ENCODE measurements at regions not wholly inside any gene's neighbourhood (a gene's known extent, or its start where the extent isn't known, plus 50 kb on each side); places are given as distances from the start of the nearest gene placed in this dataset.
A peak's percentile ranks its signal among the peaks of the same experiment; 100 is the strongest.
"Not testable (repeated sequence)": the region's sequence is repeated elsewhere in the genome, so short reads cannot be mapped to it uniquely, and the experiment has no call there.

DNA sequence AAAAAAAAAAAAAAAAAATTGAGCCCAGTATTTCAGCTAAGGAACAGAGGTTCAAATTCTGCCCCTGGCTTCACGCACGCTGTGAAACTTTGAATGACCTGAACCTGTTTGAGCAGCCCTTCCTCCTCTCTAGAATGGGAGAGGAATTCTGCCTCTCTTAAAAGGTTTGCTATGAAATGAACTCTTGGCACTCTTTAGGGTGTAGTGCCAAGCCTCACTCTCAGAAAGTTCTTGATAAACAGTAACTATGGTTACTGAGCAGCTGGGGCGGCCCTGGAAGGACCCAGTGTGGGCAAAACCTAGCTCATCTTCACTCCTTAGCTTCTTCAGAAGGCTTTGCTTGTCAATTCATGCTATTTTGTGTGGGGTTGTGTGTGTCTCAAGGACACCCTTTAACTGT lies 73.7 kb downstream of the GEMIN8 start:
- no peak for DNase-seq

DNA sequence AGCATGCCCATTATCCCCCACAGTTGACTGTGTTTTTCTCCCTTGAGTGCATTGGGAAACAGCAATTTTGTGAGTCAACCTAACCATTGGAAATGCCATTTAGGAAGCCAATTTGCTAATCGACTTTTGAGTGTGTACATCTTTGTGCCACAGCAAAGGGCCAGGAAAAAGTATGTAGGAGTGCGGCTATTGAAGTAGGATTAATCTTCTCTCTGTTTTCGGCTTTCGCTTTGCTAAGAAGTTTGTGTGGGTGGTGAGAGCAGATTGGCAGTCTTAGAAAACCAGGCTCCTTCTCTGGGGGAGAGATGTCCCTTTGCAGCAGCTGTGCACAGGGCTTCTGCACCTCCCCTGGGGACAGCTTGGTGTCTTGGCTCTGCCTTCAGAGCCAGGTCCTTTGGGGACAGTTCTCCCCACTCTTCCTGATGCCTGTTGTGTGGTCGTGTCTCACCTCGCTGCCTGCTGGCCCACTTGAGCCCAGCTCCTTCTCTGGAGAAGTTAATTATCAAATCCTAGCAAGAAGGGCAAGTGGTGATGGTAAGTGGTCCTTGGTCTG lies 74.5 kb downstream of the GEMIN8 start:
- no peak for DNase-seq

GRCh38 chrX:13952581-13952980 lies 77.1 kb downstream of the GEMIN8 start:
- DNase-seq, result no peak

- DNase-seq, result not testable (repeated sequence)
Measured at GRCh38 chrX:13946223-13946622, 83.5 kb downstream of the GEMIN8 start.

GRCh38 chrX:13945787-13946186 lies 83.9 kb downstream of the GEMIN8 start:
- DNase-seq, result not testable (repeated sequence)

DNA sequence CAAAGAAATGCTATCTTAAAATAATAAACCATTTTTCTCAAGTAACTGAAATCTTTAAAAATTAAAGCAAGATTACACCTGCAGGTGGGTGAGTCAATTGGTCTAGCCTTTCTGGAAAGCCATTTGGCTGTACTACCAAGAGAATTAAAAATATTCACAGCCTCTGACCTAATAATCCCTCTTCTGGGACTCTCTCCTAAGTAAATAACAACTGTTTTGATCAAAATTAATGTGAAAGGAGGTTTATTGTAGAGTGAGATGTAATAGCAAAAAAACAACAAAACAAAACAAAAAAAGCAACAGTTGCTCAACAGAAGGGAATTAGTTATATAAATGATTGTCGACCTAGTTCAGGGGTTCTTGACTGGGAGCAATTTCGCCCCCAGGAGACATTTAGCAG lies 89.0 kb downstream of the GEMIN8 start:
- no peak for DNase-seq

DNA sequence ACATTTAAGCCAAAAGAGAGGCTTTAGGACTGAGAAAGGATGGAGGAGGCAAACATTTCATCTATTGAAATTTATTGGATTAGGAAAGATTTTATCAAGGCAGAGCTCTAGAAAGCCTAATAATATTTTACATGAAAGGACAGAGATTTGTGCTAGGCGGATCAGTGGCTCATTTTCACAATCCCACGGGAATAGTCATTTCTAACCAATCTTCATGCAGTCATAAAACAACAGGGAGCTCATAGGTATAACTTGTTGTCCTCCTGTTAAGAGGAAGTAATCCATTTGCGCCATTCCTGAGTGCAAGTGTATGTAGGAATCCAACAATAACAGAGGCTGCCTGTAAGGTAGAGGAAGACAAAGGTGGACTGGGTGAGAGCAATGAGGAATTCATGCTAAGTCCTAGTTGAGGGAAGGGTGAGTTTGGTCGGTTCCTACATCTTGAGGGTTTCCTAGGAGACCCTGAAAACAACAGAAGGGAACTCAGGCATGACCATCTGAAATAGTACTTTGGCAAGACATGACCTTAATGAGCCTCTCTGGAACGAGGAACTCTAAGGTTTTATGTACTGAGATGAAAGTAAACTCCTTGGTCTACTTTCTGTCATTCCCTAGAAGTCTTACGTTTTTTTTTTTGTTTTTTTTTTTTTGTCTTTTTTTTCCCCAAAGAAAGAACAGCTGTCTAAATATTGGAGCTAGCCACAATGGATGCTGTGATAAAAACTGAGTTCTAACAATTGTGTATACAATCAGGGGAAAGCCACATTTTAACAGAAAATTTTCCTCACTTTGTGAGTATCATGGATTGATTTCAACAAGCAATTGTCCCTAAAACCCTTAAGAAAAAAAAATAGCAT lies 89.7 kb downstream of the GEMIN8 start:
- peak in 1 of 3 experiments; percentile 21 for DNase-seq

DNA sequence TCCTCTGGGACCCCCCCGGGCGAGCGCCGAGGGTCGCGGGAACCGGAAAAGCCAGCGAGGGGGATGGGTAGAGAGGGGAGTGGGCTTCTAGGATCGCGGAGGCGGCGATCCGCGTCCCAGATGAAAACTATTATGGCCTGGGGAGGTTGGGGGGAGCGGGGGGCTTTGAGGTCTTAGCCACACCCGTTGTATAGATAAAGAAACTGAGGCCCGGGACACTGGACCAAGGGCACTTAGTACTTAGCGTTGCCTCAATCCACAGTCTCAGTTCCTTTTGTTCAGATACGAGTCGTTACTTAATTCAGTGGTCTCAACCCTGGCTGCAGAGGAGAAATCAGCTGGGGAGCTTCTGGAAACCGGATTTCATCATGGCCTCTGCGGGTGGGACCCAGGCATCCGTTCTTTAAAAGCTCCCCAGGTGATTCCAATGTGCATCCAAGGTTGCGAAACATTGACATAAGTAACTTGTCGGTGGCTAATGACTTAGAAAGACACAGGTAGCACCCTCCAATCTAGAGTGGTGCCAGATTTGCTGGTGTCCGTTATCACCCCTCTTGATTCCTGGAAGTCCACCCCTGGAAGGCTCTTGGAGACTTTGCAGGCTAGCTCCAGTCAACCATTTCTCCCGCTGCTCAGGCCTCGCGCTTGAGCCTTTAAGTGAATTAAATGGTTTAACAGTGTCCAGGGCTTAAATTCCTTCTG lies 90.7 kb downstream of the GEMIN8 start:
- DNase-seq, result peak in 1 of 3 experiments; percentile 44

DNA sequence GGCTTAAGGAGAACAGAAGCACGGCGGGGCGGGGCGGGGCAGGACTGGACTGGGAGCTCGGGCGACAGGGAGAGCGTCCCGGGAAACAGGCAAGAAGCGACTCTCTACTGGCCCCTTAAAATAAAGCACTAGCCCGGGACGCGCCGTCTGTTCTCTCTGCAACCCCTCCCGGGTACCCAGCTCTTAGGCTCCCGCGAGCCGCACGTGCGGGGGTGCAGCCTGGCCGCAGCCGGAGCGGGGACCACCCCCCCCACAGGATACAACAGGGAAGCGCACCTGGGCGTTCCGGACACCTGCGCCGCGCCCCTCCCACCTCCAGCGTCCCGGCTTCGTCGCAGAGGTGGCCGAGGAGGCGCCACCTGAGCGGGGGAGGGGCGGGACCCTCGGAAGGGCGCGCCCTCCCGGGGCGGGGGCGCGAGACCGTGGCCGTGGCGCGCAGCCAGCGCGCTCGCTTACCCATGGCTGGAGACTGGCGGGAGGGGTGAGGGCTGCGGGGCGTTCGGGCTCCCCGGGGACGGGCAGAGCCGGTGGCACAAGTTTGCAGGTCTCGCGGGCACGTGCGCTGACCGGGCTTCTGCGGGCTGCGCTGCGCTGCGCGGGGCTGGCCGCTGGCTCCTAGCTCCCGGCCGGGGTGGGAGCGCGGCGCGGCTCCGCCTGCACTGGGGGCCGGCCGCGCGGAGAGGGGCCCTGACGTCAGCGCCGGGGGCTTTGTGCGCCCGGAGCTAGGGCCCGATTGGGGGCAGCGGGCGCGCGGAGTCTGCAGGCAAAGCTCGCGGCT lies 91.5 kb downstream of the GEMIN8 start:
- peak in 2 of 3 experiments; percentile 69 to 84 for DNase-seq

DNA sequence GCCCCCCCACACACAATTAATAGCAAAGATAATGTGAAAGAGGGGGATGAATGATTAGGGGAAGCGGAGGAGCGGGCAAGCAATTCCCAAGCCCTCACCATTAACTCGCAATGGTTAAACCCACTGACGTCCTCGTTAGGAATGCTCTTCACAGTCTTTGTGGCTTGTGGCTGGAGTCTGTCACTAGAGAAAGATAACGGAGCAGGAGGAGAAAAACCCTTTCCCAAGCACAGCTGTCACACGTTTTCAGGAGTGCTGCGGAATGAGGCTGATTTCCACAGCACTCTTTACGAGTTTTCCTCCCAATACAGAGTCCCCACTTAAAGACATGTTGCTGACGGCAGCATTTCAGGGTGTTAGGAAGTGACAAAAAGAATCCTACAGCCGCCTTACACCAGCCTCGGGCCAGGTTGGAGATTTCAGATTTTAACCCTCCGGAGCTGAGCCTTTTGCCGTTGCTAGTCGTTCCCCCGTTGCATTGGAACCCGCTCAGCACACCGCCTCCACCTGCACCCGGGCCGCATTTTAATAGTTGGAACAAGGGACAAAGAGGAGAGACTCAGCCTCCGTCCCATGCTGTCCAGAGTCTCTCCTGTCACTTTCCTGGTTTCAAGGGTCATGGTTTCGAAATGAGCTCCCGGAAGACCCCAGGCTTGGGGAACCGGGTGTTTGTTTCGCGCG lies 92.2 kb downstream of the GEMIN8 start:
- peak in 2 of 3 experiments; percentile 53 to 72 for DNase-seq

GRCh38 chrX:13936521-13937225 lies 93.0 kb downstream of the GEMIN8 start:
- no peak for DNase-seq

- no peak for DNase-seq
Measured at GRCh38 chrX:13934731-13935130, 95.0 kb downstream of the GEMIN8 start.

DNA sequence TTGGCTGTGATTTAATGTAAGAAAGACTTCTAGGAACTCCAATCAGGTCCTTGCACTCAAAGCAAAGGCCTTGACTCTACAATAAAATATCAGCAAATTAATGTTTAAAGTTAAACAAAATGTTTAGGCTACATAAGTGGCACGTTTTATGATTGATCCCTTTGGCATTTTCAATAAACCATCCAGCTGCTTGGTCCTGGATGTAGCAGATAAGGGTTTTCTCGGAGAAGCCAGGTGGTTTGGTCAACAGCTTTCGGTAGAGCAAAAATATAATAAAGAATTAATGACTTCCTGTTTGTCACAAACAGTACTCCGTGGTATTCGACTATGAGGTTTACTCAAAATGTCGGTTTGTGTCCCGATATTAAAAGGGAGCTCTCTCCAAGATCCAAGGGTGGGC lies 95.8 kb downstream of the GEMIN8 start:
- no peak for DNase-seq

- no peak for DNase-seq
Measured at GRCh38 chrX:13933352-13933751, 96.3 kb downstream of the GEMIN8 start.

DNA sequence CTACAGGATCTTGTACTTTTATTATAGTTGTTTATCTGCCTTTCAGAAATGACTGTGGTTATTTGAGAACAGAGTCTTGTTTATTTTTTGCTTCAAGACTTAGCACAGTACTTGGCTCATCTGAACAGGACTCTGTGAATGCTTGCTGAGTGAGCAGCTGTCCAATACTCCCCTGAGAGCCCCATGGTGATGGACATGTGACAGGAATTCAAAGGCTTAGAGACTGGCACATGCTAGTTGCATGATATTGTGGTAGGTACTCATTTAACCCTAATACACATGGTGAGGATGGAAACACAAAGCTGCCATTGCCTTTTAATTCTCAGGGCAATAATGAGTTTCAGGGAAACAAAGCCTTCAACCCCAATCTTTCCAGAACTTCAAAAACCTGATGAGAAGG lies 97.3 kb downstream of the GEMIN8 start:
- DNase-seq, result peak in 1 of 3 experiments; percentile 20

DNA sequence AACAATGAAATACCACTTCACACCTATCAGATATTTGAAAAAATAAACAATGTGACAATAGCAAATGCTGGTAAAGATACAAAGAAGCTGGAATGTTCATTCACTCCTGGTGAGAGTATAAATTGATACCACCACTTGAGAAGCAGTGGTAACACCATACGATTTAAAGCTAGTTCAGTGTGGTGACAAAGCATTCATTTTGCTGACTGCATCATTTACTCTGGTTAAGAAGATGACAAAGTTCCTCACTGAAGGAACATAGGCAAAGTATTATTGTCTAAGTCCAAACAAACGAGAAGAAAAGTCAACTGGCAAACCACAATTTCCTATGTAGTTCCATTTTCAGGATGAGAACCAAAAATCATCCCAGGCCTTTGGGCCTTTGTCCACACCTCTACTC lies 102.5 kb downstream of the GEMIN8 start:
- no peak for DNase-seq

DNA sequence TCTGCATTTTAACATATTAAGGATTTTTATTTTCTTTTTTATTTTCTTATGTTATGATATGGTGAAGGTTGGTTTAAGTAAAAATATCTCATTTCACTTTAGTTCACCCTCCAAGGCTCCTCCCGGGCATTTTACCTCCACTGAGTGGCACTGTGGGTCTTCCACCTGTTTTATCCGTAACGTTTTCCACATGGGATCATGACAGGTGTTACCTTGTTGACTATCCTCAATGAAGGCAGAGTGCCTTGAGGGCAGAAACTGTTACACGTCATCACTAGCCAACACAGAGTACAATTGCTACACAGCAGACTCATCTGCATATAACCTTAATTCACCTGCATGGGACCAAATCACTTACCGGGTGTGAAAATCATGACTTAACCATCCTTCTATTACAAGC lies 105.8 kb downstream of the GEMIN8 start:
- DNase-seq, result peak in 2 of 3 experiments; percentile 81 to 95

DNA sequence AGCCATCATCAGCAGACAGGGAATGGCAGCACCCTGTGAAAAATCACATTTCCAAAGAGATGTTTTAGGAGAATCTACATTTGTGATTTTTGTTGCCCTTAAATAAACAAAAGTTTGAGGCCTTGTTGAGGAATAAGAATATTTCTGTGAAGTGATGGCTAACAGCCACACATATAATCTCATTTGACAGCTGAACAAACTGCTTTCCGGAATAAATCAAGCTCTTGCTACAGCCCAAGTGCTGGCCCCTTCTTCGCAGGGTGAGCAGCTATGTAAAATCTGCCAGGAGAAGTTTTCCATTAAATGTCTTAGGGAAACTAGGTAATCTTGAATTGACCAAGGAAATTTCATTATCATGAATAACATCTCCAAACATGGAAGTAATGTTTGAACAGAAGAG lies 106.4 kb upstream of the GPM6B start:
- DNase-seq, result peak in 1 of 3 experiments; percentile 53

DNA sequence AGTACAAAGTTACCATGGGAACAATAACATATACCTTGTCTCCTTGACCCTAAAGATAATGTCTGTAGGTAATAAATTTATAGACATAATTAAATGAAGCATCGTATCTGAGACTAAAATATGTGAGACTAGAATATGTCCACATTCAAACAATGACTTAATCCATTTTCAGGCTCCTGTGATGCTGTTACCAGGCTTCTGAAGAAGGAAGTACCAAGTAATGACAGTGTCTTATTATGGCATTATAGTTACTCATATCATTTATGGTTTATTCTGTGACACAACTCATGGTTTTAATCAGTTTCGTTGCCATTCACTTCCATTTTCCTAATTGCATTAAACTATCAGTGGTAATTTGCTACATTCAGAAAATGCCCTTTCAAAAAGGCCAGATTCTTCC lies 100.6 kb upstream of the GPM6B start:
- no peak for DNase-seq

GRCh38 chrX:13911586-13911985 lies 94.7 kb upstream of the GPM6B start:
- DNase-seq, result no peak

GRCh38 chrX:13906093-13906492 lies 89.2 kb upstream of the GPM6B start:
- DNase-seq, result peak in 1 of 3 experiments; percentile 22

- peak in 1 of 3 experiments; percentile 41 for DNase-seq
Measured at GRCh38 chrX:13903405-13903804, 86.5 kb upstream of the GPM6B start.
